Stomach smooth muscle (tissue), 2 donors: ENCODE measurements at regions not wholly inside any gene's neighbourhood (a gene's known extent, or its start where the extent isn't known, plus 50 kb on each side); places are given as distances from the start of the nearest gene placed in this dataset.

Experiments
- H3K27ac ChIP-seq: one replicate; pipeline ENCODE4 v1.7.0; 2013; ENCODE audit warnings: mild to moderate bottlenecking, low read length, inconsistent platforms
- H3K27me3 ChIP-seq, 2 donors: one replicate each; pipeline ENCODE4 v1.7.0; 2013; ENCODE audit warnings: low read length in 2 of 2; ENCODE audit not compliant: insufficient read depth in 2 of 2, control insufficient read depth in 1 of 2
- H3K36me3 ChIP-seq, 2 donors: one replicate each; pipeline ENCODE4 v1.7.0; 2013; ENCODE audit warnings: low read length in 2 of 2; ENCODE audit not compliant: control insufficient read depth in 2 of 2, insufficient read depth in 2 of 2
- H3K4me1 ChIP-seq: one replicate; pipeline ENCODE4 v1.7.0; 2013; ENCODE audit warnings: low read length; ENCODE audit not compliant: control insufficient read depth, insufficient read depth
- H3K4me3 ChIP-seq, 2 donors: one replicate each; pipeline ENCODE4 v1.7.0; 2013; ENCODE audit warnings: low read length in 2 of 2
- H3K9ac ChIP-seq, 2 donors: one replicate each; pipeline ENCODE4 v1.7.0; 2013; ENCODE audit warnings: low read length in 2 of 2, mild to moderate bottlenecking in 1 of 2
- H3K9me3 ChIP-seq, 2 donors: one replicate each; pipeline ENCODE4 v1.7.0; 2013; ENCODE audit warnings: low read length in 2 of 2; ENCODE audit not compliant: control insufficient read depth in 2 of 2
- donor health status: healthy.
- donor health status: Pancreatic carcinoma.

- Histone ChIP-seq H3K9ac (no peak overlapping the region), H3K9me3 (no peaks in the 10 kb centered on the region), H3K4me1 (no peaks in the 10 kb centered on the region), H3K4me3 (no peak overlapping the region), H3K36me3 (no peaks in the 10 kb centered on the region), H3K27me3 (no peaks in the 10 kb centered on the region), H3K27ac (no peak overlapping the region)
Observed at GRCh38 chr2:167424803-167425755, 536.8 kb downstream of the XIRP2 start.

- no peak overlapping the region for H3K27ac ChIP-seq
- H3K27me3 ChIP-seq, result no peaks in the 10 kb centered on the region
- no peaks in the 10 kb centered on the region for H3K4me1 ChIP-seq
- H3K36me3 ChIP-seq, result no peaks in the 10 kb centered on the region
- H3K9ac ChIP-seq, result no peak overlapping the region
- H3K9me3 ChIP-seq, result no peaks in the 10 kb centered on the region
- H3K4me3 ChIP-seq, result no peak overlapping the region
Observed at GRCh38 chr2:167424221-167424620, 535.9 kb downstream of the XIRP2 start.

DNA sequence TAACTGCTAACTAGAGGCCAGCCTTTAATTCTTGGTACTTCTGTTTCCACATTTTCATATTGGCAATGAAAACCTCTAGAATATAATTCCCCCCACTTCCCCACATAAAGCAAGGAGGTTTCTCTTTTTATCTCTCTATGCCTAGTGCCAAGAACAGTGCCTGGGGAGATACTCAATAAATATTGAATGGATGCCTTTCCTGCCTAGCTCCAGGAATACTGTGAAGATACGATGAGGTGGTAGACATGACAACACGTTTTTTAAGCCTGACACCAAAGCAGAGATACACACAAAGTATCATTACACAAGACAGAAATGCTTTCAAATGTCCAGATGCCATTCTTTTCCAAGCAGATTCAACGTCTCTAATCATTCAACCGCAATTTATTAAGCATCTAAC is 535.5 kb downstream of the XIRP2 start:
- no peaks in the 10 kb centered on the region for H3K27me3 ChIP-seq
- no peaks in the 10 kb centered on the region for H3K36me3 ChIP-seq
- no peak overlapping the region for H3K9ac ChIP-seq
- H3K4me3 ChIP-seq, result no peak overlapping the region
- no peak overlapping the region for H3K27ac ChIP-seq
- H3K4me1 ChIP-seq, result no peaks in the 10 kb centered on the region
- no peaks in the 10 kb centered on the region for H3K9me3 ChIP-seq

- no peaks in the 10 kb centered on the region for H3K36me3 ChIP-seq
- no peak overlapping the region for H3K27ac ChIP-seq
- H3K4me3 ChIP-seq, result no peak overlapping the region
- H3K9me3 ChIP-seq, result no peaks in the 10 kb centered on the region
- no peak overlapping the region for H3K9ac ChIP-seq
- H3K27me3 ChIP-seq, result no peaks in the 10 kb centered on the region
- no peaks in the 10 kb centered on the region for H3K4me1 ChIP-seq
Observed at GRCh38 chr2:167420211-167420610, 531.9 kb downstream of the XIRP2 start.

- H3K27me3 ChIP-seq, result no peaks in the 10 kb centered on the region
- no peak overlapping the region for H3K9ac ChIP-seq
Observed at GRCh38 chr2:167415068-167415467, 526.8 kb downstream of the XIRP2 start.

GRCh38 chr2:167411367-167411766 is 523.1 kb downstream of the XIRP2 start:
- Histone ChIP-seq H3K9ac (no peak overlapping the region), H3K4me1 (no peaks in the 10 kb centered on the region), H3K4me3 (no peak overlapping the region), H3K36me3 (no peaks in the 10 kb centered on the region), H3K27ac (no peak overlapping the region), H3K27me3 (no peaks in the 10 kb centered on the region), H3K9me3 (no peaks in the 10 kb centered on the region)

More at GRCh38 chr2:167415068-167415467, 526.8 kb downstream of the XIRP2 start:
- Histone ChIP-seq H3K27ac (no peak overlapping the region), H3K36me3 (no peaks in the 10 kb centered on the region), H3K9me3 (no peaks in the 10 kb centered on the region), H3K4me1 (no peaks in the 10 kb centered on the region), H3K4me3 (no peak overlapping the region)

DNA sequence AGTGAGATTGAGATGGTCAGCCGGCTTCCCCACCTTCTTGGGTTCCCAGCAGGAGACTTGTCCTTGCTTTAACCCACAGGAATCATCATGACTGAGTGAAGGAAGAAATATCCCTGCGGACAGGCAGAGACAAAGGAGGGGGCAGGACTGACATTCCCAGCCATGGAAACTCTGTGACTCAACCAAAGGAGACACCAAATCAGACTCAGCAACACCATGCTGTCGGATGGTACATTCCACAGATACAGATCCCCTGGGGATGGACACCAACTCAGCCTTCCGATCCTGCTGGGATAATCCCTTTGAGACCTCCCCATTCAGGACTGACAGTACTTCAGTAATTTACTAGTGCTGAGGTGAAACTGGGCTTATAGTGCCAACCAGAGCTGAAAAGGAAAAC is 518.3 kb downstream of the XIRP2 start:
- H3K36me3 ChIP-seq, result no peaks in the 10 kb centered on the region
- H3K9ac ChIP-seq, result no peak overlapping the region
- no peaks in the 10 kb centered on the region for H3K4me1 ChIP-seq
- no peaks in the 10 kb centered on the region for H3K27me3 ChIP-seq
- peaks cover 0 to 4% of the 10 kb centered on the region in 2 donors for H3K9me3 ChIP-seq
- H3K4me3 ChIP-seq, result no peak overlapping the region
- H3K27ac ChIP-seq, result no peak overlapping the region

GRCh38 chr2:167404627-167405284 is 516.5 kb downstream of the XIRP2 start:
- Histone ChIP-seq H3K9ac (no peak overlapping the region), H3K4me1 (no peaks in the 10 kb centered on the region), H3K27ac (no peak overlapping the region), H3K36me3 (no peaks in the 10 kb centered on the region), H3K4me3 (no peak overlapping the region), H3K27me3 (no peaks in the 10 kb centered on the region), H3K9me3 (peaks cover 0 to 4% of the 10 kb centered on the region in 2 donors)

DNA sequence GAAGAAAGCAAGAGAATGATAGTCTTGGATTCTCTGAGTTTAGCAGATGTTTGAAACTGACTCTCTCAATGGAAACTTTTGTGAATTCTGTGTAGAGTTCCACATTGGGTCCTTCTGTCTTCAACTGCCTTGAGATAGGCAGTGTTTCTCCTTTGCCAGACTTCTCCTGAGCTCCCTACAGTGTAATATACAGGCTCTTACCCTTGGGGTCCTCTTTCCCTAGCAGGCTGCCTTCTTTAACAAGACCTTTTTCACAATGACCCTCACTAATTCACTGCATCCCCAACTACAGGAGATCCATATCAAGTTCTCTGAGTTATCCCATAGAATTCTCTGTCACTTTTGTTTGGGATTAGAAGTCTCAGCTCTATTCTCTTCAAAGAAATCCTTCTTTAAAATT is 513.0 kb downstream of the XIRP2 start:
- Histone ChIP-seq H3K9me3 (peaks cover 0 to 4% of the 10 kb centered on the region in 2 donors), H3K9ac (no peak overlapping the region), H3K27ac (no peak overlapping the region), H3K27me3 (no peaks in the 10 kb centered on the region), H3K36me3 (no peaks in the 10 kb centered on the region), H3K4me3 (no peak overlapping the region), H3K4me1 (no peaks in the 10 kb centered on the region)

DNA sequence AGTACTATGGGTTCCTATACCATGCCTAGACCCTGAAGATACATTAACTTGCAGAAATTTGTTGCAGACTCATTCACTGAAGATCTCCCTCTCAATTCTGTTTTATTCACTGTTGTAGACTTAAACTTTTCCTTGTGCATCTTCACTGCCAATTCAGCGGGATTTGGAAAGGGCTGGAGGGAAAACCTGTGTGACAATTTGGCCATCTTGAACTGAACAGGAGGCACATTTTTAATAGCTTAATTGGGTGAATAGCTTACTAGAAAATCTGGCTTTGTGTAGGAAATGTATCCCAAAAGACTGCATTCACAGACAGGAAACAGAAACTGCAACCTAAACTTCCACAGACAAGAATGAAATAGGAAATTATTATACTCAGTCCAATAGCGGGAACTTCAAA is 512.3 kb downstream of the XIRP2 start:
- H3K36me3 ChIP-seq, result no peaks in the 10 kb centered on the region

DNA sequence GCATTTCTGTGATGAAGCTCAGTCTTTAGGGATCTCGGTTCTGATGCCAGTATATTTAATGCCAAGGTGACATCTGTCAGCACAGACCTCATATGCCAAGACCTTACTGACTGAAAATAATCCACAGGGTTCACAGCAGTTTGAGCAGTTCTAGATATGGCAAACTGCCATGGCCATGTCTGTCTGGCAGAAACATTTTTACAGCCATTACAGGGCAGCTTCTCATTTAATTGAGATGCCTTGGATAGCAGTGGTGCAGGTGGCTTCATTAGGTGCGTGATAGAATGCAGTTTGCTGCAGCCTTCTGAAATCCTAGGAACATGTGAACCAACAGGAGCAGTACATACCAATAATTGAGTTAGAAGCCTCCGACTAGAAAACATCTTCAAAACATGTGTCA is 510.6 kb downstream of the XIRP2 start:
- no peaks in the 10 kb centered on the region for H3K4me1 ChIP-seq
- H3K4me3 ChIP-seq, result no peak overlapping the region
- H3K36me3 ChIP-seq, result no peaks in the 10 kb centered on the region
- H3K27ac ChIP-seq, result no peak overlapping the region
- H3K9ac ChIP-seq, result no peak overlapping the region
- H3K9me3 ChIP-seq, result peaks cover 0 to under 1% of the 10 kb centered on the region in 2 donors
- no peaks in the 10 kb centered on the region for H3K27me3 ChIP-seq

More for the DNA sequence above, 512.3 kb downstream of the XIRP2 start:
- Histone ChIP-seq H3K27me3 (no peaks in the 10 kb centered on the region), H3K4me1 (no peaks in the 10 kb centered on the region), H3K9me3 (peaks cover 0 to 4% of the 10 kb centered on the region in 2 donors), H3K9ac (no peak overlapping the region), H3K4me3 (no peak overlapping the region), H3K27ac (no peak overlapping the region)
